Panc1 (cell line): ENCODE measurements at regions not wholly inside any gene's neighbourhood (a gene's known extent, or its start where the extent isn't known, plus 50 kb on each side); places are given as distances from the start of the nearest gene placed in this dataset.

Source experiments
- ATAC-seq: fragments of 200-7000 bp; cut with Tn5 transposase; 2 replicates; pipeline ENCODE4 v1.9.1; 2020; ENCODE audit warnings: mild to moderate bottlenecking, moderate library complexity
- BruUV-seq: library from RNA; stranded (reverse); fragments of 400-500 nt; replicated peaks from 2 replicates; lab custom pipeline; 2021; lab: Mats Ljungman, UMichigan
- CTCF ChIA-PET: fragments of 300-600 bp; sonication (Branson Sonifier 250); formaldehyde crosslinking; loops from one replicate; lab custom pipeline; 2022; ENCODE audit warnings: antibody characterized with exemption; lab: Charles Lee
- POLR2A ChIA-PET: fragments of 300-600 bp; sonication (Branson Sonifier 250); formaldehyde crosslinking; loops from one replicate; lab custom pipeline; 2022; ENCODE audit warnings: antibody characterized with exemption; lab: Charles Lee
- DNase-seq: peaks from one replicate; pipeline ENCODE4 v3.0.0-alpha.2; 2010; ENCODE audit warnings: low read depth, low spot score
- H3K27ac ChIP-seq: 2 replicates; pipeline ENCODE4 v1.5.1; 2011; ENCODE audit warnings: mild to moderate bottlenecking, low read length, inconsistent platforms
- H3K27me3 ChIP-seq: fragments of 200-500 bp; sonication (Bioruptor generic); 2 replicates; pipeline ENCODE4 v1.6.0; 2014; ENCODE audit warnings: low read length, inconsistent platforms; ENCODE audit not compliant: control insufficient read depth, insufficient read depth
- H3K36me3 ChIP-seq: fragments of 200-500 bp; sonication (Bioruptor generic); 2 replicates; pipeline ENCODE4 v1.5.1; 2014; ENCODE audit warnings: inconsistent platforms, mild to moderate bottlenecking, low read length, moderate library complexity; ENCODE audit not compliant: control insufficient read depth, insufficient read depth
- H3K4me1 ChIP-seq: 2 replicates; pipeline ENCODE4 v1.5.1; 2011; ENCODE audit warnings: inconsistent platforms, mild to moderate bottlenecking, low read length, moderate library complexity; ENCODE audit not compliant: control insufficient read depth, insufficient read depth
- H3K4me3 ChIP-seq, 2 experiments: 2 replicates each; pipeline ENCODE4 v1.5.1; 2011 to 2012; ENCODE audit warnings: low read depth in 2 of 2, low read length in 2 of 2, mild to moderate bottlenecking in 2 of 2, inconsistent platforms in 1 of 2, moderate library complexity in 1 of 2
- H3K9me3 ChIP-seq: fragments of 200-500 bp; sonication (Bioruptor generic); 2 replicates; pipeline ENCODE4 v1.5.1; 2014; ENCODE audit warnings: low read depth, mild to moderate bottlenecking, inconsistent platforms, low read length, moderate library complexity; ENCODE audit not compliant: control insufficient read depth, insufficient read depth
- CTCF ChIP-seq: fragments of 450-650 bp; IDR thresholded peaks from 2 replicates; pipeline ENCODE4 v1.5.1; 2017; ENCODE audit warnings: mild to moderate bottlenecking
- POLR2AphosphoS5 ChIP-seq: IDR thresholded peaks from 2 replicates; pipeline ENCODE4 v1.6.1; 2012; ENCODE audit warnings: mild to moderate bottlenecking, low read depth, low read length, moderate library complexity
- SIN3A ChIP-seq: IDR thresholded peaks from 2 replicates; pipeline ENCODE4 v1.6.1; 2012; ENCODE audit warnings: low read depth, mild to moderate bottlenecking, low read length, moderate library complexity, borderline replicate concordance; ENCODE audit not compliant: insufficient read depth
- TCF7L2 ChIP-seq: IDR thresholded peaks from 2 replicates; pipeline ENCODE4 v1.6.1; 2011; ENCODE audit warnings: mild to moderate bottlenecking, low read depth, low read length, inconsistent platforms
- in situ Hi-C: cut with HindIII; loops from 2 replicates; pipeline ENCODE4 v1.10.0; 2016; ENCODE audit warnings: low sequenced_read_pairs, low pct_unique_long_range_greater_than_20kb
- intact Hi-C: fragments of 100-400 bp; cut with micrococcal nuclease; formaldehyde crosslinking; loops from one replicate; pipeline ENCODE4 v1.10.0; 2022; ENCODE audit not compliant: unreplicated experiment
- TF ChIP-seq, protein P1 (sequence below), 2 experiments: IDR thresholded peaks; 2 replicates each; pipeline ENCODE4 v1.6.1; 2011 to 2012; ENCODE audit warnings: low read depth in 2 of 2, control low read depth in 1 of 2, low read length in 1 of 2, mild to moderate bottlenecking in 1 of 2, moderate library complexity in 1 of 2; ENCODE audit not compliant: insufficient read depth in 1 of 2

GRCh38 chr1:22210176-22210575 lies 67.3 kb upstream of the WNT4 start:
- no peak overlapping the region for H3K4me3 ChIP-seq
- no peaks in the 10 kb centered on the region; the same call in 1 of the 2 replicates for H3K36me3 ChIP-seq
- ChIA-PET CTCF (interaction anchor here (0.7 kb wide), 1 partner anchor 16 kb away, joined by 3 read pairs; no protein-coding TSS in a partner anchor), POLR2A (no interaction called here)
- in situ Hi-C loops, result no loop called here
- no peak overlapping the region for H3K27ac ChIP-seq
- H3K27me3 ChIP-seq, result no peaks in the 10 kb centered on the region
- TF ChIP-seq CTCF, result no peak
- no peak for TF ChIP-seq POLR2AphosphoS5
- TF ChIP-seq, protein P1, sequence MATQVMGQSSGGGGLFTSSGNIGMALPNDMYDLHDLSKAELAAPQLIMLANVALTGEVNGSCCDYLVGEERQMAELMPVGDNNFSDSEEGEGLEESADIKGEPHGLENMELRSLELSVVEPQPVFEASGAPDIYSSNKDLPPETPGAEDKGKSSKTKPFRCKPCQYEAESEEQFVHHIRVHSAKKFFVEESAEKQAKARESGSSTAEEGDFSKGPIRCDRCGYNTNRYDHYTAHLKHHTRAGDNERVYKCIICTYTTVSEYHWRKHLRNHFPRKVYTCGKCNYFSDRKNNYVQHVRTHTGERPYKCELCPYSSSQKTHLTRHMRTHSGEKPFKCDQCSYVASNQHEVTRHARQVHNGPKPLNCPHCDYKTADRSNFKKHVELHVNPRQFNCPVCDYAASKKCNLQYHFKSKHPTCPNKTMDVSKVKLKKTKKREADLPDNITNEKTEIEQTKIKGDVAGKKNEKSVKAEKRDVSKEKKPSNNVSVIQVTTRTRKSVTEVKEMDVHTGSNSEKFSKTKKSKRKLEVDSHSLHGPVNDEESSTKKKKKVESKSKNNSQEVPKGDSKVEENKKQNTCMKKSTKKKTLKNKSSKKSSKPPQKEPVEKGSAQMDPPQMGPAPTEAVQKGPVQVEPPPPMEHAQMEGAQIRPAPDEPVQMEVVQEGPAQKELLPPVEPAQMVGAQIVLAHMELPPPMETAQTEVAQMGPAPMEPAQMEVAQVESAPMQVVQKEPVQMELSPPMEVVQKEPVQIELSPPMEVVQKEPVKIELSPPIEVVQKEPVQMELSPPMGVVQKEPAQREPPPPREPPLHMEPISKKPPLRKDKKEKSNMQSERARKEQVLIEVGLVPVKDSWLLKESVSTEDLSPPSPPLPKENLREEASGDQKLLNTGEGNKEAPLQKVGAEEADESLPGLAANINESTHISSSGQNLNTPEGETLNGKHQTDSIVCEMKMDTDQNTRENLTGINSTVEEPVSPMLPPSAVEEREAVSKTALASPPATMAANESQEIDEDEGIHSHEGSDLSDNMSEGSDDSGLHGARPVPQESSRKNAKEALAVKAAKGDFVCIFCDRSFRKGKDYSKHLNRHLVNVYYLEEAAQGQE (IDR thresholded peaks at IDR 0.05; ENCODE audit: insufficient read depth in 1 of 2, low read depth in 2 of 2, low read length in 1 of 2), result no peak
- TF ChIP-seq SIN3A, result no peak
- no peak for TF ChIP-seq TCF7L2
- ATAC-seq, result no peak
- no peaks in the 10 kb centered on the region for H3K9me3 ChIP-seq
- H3K4me1 ChIP-seq, result no peaks in the 10 kb centered on the region; the same call in none of the 2 replicates
- no peak for DNase-seq
- BruUV-seq, result no TSS peak
- intact Hi-C loops, result no loop called here

DNA sequence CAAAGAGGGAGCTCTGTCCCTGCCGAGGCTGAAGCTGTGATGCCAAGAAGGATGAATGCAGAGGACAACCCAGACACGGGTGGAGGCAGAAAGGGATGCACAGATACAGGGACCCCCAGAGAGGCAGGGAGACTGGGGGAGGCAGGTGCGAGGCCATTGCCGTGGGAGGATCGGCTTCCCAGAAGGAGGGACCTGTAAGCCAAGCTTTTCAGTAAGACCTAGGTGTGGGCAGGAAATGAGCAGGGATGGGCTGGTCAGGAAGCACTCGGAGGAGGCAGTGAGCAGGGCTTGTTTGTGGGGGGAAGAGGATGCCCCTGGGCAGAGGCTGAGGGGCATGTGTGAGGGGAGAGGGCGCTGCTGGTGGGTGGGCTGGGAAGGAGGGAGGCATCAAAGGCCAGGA lies 67.7 kb upstream of the WNT4 start:
- no peaks in the 10 kb centered on the region for H3K27me3 ChIP-seq
- POLR2A ChIA-PET, result no interaction called here

More for the DNA sequence above, 67.7 kb upstream of the WNT4 start:
- no peak overlapping the region for H3K4me3 ChIP-seq
- TF ChIP-seq CTCF, result no peak
- no peak for TF ChIP-seq SIN3A
- no peak for TF ChIP-seq TCF7L2
- TF ChIP-seq, protein P1 (IDR thresholded peaks at IDR 0.05; ENCODE audit: insufficient read depth in 1 of 2, low read depth in 2 of 2, low read length in 1 of 2), result no peak
- TF ChIP-seq POLR2AphosphoS5, result no peak
- no peak for ATAC-seq
- intact Hi-C loops, result no loop called here
- CTCF ChIA-PET, result interaction anchor here (0.7 kb wide), 1 partner anchor 15 kb away, joined by 3 read pairs; no protein-coding TSS in a partner anchor
- DNase-seq, result no peak
- no peak overlapping the region for H3K27ac ChIP-seq
- no peaks in the 10 kb centered on the region; the same call in 1 of the 2 replicates for H3K36me3 ChIP-seq
- no TSS peak for BruUV-seq
- H3K4me1 ChIP-seq, result no peaks in the 10 kb centered on the region
- no peaks in the 10 kb centered on the region for H3K9me3 ChIP-seq
- in situ Hi-C loops, result no loop called here
